SKM-1 (cell line): ENCODE measurements at regions not wholly inside any gene's neighbourhood (a gene's known extent, or its start where the extent isn't known, plus 50 kb on each side); places are given as distances from the start of the nearest gene placed in this dataset.

Experiments
- DNase-seq: peaks from one replicate; lab custom pipeline; 2025; ENCODE audit not compliant: unreplicated experiment; lab: John Stamatoyannopoulos, UW

DNA sequence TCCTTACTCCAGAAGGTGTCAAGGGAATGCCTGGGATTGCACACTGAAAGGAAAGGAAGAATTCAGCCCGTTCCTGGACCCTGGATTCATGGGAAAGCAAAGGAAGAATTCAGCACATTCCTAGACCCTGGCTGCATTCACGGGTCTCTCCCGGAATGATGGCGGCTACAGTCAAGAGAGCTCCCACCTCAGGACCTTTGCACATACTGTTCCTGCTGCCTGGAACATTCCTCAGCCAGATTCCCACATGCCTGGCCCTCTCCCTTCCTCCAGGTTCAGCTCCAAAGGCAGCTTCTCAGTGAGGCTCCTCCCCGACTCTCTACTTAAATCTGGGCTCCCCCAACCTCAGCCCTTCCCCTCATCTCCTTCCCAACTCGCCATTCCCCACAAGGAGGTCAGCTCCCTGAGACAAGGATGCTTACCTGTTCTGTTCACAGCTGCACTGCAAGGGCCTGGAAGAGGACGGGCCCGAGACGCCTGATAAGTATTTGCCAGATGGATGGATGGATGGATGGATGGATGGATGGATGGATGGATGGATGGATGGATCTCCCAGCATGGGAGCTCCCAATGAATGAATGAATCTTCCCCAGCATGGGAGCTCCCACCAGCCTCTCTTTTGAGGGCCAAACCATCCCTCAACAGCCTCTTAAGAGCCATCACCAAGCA lies 77.4 kb downstream of the NCOR2 start:
- DNase-seq = no peak

DNA sequence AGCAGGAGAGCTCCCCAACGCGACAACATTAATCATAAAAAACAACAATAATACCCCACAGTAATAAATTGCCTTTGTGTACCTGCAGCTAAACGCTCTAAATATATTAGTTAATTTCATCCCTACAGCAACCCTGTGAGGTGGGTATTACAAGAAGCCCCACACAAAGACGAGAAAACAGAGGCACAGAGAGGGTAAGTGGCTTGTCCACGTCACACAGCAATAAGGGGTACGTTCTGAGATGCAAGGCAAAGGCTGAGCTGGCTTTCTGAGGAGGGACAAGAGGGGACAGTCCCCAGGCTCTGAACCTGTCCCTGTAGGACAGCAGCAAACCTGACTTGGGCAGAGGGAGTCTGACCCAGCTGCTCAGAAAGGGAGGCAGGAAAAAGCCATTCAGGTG lies 78.2 kb downstream of the NCOR2 start:
- DNase-seq = no peak

DNA sequence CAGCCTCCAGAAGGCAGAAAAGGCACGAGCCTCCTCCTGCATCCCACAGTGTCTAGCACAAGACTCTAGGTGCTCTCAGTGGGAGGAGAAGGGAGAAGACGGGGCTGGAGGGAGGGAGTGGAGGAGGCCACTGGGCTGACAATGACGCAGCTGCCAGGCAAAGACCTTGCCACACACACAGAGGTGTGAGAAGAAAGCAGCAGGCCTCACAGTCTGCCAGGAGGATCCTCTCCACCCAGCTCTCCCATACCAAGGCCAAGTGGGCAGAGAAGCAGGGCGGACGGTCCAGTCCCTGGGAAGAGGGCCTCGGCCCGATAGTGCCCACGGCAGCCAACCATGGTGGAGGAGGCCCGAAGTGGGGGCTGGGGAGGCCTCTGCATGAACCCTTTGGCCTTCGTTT lies 78.9 kb downstream of the NCOR2 start:
- DNase-seq = no peak

DNA sequence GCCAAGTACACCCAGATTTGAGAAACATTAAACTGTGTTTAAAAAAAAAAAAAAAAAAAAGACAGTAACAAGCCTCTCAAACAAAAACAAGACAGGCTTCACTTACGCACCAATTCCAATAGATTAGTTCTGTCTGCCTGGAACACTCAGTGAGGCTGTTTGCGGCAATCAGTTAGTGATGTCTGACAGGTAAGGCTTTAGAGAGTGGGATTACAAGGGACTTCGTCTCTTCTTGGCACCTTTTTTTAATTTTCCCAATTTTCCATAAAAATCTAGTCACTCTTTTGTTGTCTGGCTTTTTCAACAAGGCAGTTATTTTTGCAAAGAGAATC lies 79.6 kb downstream of the NCOR2 start:
- DNase-seq = no peak

DNA sequence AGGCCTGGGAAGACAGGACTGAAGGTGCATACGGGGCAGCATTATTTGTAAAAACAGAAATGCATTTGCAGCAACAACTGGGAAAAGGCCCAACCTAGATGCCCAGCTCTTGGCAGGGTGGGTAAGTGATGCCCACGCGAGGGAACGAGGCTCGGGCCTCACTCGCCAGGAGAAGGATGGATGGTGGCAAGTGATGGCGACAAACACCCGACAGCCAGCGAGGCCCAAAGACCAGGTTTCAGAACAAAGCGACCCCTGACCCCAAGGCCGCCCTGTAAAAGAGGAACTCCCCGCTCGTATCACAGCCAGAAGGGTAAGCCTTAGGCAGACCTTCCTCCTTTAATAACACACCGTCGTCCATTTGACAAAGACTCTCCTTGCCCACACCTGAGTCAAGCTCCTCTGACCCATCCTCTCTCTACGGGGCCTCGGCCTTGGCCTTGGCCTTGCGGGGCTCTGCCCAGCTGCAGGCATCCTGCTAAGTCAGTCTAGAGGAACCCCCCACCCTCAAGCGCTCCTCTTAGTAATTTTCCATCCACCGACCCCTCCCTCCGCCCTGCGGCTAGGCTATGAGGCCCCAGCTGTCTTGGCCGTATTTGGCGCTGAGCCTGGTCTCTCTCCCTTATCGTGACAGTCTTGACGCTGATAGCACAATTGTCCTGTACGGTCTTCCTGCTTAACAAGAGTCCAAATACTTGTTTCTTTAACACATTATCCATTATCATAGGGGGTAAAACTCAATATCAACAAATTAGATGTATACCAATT lies 80.2 kb downstream of the NCOR2 start:
- DNase-seq = no peak

DNA sequence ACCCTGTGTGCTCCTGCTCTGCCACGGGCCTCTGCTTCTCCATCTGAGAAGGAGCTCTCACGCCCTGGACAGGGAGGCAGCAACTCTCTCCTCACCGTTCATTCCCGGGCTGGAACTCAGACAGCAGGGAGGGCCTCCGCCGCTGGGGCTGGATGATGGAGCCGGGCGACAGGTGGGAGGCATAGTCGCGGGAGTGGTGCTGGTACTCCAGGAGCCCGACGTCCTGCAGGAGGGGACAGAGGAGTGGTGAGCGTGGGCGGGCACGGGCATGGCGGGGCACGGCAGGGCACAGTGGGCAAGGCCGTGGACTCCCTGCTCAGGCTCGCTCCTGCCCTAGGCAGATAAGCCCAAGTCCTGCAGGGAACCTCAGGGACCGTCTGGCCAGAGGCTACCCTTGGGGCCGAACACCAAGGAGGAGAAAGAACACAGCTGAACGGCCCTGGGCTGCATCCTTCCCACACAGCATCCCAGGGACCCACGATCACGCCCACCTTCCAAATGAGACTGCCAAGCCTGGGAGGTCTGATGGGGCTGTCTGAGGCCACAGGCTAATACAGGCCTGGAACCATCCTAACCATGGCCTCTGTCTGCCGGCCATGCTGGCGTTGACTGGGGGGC lies 81.0 kb downstream of the NCOR2 start:
- DNase-seq = no peak

DNA sequence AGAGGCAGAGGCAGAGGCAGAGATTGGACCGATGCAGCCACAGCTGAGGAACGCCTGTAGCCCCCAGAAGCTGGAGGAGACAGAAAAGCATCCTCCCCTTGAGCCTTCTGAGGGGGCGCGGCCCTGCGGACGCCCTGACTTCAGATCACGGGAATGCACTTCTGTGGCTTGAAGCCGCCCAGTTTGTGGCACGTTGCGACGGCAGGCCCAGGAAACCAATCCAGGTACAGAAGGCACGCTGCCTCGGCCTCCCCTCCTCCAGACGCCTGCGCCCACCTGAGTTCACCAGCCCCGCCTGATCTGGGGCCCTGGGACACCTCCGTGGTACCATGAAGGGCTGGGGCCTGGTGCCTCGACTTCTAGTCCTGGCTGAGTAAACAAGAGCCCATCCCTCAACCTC lies 82.0 kb downstream of the NCOR2 start:
- no peak for DNase-seq

DNA sequence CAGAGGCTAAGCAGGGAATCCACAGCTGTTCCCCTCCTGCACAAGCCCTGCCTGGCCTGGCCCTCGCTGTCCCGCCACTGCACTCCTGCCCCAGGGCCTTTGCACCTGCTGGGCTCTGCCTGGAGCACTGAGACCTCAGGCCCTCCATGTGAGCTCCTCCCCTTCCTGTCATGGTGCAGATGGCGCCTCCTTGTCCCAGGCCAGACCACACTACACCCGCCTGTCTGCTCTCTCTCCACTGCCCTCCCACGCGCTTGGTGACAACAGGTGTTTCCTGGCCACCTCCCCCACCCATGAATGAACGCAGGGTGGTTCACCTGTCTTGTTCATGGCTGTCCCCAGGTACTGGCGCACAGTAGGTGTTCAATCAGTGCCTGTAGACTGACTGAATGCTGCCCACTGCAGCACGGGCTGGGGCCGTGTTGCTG lies 82.9 kb downstream of the NCOR2 start:
- no peak for DNase-seq

DNA sequence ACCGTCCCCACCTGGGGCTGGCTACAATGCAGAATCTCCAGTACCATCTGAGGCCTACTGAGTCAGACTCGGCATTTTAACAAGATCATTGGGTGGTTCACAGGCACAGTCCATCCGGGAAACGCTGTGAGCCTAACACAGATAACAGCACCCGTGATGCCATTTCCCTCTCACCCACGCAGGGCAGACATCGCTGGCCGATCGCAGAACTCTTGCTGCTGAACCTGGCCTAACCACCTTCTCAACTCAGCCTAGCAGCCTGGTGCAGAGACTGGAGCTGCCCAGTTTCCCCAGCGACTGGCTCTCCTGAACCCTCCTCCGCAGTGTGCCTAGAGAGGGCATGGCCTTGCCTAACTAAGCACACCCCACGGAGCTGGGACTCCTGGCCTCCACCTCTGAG lies 83.3 kb downstream of the NCOR2 start:
- DNase-seq = no peak

DNA sequence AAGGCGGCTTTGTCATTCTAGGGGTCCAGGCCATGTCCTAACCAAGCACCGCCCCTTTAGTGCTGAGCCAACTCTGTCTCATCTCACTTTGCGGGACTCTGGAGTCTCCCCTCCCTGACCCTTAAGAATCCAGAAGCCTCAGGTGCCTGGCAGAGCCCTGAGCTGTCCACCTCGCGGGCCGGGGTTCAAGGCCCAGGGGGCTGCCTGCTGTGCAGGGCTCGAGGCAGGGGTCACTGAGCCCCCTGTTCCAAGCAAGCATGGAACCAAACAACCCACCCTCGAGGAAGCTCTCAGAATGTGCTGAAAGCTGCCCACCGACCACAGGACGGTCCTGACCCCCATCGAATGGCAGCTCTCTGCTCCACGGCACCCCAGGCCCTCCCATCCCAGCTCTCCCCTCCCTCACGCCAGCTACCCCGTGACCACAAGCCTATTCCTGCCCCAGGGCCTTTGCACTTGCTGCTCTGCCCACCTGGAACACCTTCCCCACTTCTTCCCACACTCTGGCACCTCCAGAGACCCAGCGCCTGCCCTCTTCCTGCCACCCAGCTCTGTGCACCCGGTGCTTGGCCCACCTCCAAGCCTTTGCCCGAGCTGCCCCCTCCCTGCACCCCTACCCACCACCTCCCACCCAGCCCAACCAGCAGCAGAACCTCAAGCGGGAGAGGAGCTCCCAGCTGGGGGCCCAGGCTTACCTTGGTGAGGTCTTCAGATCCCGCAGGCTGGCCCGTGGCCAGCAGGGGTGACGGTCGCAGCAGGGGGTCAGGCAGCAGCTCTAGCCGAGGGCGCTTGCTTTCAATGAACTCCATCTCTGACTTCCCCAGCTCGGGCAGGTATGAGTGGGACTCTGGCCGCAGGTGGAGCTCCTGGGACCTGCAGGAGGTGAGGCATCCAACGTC lies 84.3 kb downstream of the NCOR2 start:
- DNase-seq = no peak

DNA sequence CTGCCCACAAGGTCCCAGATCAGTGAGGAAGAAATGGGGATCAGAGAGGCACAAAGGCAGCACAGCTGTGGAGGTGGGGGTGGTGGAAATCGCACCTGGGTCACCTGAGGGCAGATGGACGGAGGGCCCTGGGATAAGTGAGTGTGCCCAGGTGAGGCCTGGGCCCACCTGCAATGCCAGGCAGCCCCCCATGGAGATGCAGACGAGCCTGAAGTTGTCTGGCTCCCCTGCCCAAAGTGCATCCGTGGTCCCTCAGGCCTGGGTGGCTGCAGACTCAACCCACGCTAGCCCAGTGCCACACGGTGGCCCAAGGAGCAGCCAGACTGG lies 84.9 kb downstream of the NCOR2 start:
- no peak for DNase-seq

DNA sequence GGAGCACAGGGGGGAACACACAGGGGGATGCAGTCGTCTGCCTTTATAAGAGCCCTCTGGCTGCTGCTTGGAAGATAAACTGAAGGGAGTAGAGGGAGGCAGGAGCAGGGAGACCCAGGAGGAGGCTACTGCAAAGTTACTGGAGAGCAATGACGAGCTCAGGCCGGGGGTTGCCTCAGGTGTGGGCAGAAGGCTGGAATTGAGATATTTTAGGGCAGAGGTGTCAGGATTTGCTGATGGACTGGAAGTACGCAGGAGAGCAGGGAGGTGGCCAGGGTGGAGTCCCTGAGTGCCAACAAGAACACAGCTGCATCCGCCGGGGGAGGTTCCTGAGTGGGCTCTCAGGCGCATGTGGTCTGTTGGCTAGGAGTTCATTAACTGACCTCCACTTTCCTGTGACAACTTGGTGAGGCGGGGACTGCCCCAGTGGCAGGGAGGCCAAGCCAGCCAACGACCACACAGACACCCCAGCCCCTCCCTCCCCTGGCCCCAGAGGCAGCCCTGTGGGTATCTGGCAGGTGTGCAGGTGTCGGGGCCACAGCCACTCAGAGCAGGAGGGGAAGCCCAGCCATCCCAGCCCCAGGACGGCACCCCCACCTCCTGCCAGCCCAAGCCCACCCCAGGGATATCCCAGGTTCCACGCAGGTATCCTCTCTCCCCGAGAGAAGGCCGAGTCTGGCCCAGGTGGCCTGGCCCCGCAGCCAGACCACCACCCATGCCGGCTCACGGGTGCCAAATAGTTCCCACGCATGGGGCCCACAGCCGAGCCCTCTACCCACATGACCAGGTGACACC lies 85.4 kb downstream of the NCOR2 start:
- DNase-seq = no peak

DNA sequence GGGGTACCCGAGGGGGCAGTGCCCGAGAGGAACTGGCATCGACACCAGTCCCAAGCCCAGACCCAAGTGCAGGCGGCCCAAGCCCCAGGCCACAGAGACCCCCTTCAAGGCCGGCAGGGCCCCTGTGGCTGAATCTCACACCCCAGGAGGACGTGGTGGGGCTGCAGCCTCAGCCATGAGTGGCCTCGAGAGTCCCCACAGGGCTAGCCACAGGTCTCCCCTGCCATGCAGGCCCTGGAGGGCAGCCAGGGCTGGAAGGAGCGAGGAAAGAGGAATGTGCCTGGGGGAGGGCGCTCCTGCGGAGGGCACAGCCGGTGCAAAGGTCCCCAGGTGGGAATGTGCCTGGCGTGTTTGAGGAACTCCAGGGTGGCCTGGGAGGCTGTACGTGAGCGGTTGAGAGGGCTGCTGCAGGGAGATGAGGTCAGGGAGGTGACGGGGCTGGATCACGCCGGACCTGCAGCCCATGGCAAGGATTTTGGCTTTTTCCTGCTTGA lies 86.1 kb downstream of the NCOR2 start:
- DNase-seq = no peak

DNA sequence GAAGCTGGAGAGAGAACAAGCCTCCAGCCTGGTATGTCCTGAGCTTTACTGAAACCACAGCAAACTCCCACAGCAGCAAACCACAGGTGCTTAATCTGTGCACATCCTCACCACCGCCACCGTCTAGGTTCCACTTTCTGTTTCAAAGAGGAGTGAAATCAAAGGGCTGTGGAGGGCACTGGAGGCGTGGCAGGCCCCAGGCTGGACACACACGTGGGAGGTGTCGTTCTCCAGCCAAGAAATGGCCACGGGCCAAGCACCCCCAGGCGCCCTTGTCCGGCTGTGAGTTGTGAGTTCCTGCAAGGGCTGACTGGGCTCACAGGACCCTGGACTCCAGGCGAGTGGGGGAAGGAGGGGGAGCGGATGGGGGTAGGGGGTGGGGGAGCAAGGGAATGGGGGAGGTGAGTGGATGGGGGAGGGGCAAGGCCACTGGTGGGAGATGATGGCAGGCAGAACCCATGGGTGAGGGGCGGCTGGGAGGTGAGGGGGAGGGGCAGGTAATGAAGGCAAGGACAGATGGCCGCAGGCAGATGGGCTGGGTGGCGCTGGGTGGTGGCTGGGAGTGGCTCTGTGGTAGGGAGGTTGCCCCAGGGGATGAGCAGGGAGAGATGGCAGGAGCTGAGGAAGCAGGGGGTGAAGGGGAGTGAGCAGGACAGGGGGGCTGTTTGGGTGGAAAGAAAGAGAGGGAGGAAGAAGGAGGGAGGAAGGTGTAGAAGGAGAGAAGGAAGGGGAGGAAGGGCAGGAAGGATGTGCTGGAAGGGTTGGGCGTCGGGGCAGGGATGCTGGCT lies 86.7 kb downstream of the NCOR2 start:
- DNase-seq = no peak

DNA sequence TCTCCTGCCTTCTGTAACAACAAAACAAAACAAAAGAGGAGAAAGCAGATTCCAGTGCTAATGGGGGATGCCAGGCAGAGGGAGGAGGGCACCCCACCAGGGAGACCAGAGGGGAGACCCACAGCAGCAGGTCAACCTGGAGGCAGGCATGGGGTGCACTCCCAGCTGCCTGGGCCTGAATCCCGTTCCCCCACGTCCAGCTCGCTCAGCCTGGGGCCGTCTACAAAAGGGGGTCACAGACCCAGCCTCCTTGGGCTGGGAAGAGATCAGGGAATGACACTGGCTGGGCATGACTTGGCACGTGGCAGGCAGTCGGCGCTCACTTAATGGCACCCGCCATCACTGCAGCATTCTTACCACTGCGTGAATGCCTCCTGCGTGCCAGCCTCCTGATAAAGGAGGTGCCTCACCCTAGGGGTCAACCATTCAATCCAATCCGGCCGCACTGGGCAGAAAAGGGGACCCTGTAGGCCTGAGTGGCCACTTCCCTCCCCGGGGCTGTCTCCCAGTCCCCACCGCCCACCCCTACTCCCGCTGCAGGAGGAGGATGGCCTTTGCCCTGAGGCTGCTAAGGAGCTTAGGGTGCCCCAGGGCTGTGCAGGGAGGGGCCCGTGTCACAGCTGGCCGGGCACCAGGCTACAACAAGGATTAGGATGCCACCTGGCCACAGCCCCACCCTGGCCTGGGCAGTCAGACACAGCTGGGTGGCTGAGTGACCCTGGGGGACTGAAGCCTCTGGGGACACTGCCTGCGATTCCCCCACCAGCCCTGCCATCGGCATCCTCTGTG lies 87.5 kb downstream of the NCOR2 start:
- DNase-seq = no peak

DNA sequence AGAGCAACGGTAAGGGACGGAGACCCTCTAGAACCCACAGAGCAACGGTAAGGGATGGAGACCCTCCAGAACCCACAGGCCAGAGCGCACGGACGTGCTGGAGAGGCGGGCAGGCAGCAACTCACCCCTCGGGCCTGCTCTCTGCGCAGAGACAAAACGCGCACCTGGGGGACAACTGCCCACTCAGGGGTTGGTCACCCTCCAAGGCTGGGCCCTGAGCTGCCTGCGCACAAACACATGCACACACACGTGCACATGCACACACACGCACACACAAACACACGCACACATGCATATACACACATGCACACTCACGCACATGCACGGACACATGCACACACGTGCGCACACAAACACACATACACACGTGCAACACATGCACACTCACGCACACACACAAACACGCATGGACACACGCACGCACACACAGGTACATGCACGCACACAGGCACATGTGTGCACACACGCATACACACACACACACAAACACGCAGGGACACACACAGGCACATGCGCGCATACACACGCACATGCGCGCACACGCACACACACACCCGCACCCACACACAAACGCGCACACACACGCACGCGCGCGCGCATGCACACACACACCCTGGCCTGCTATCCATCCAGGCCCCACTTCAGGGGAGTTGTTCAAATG lies 88.3 kb downstream of the NCOR2 start:
- no peak for DNase-seq

DNA sequence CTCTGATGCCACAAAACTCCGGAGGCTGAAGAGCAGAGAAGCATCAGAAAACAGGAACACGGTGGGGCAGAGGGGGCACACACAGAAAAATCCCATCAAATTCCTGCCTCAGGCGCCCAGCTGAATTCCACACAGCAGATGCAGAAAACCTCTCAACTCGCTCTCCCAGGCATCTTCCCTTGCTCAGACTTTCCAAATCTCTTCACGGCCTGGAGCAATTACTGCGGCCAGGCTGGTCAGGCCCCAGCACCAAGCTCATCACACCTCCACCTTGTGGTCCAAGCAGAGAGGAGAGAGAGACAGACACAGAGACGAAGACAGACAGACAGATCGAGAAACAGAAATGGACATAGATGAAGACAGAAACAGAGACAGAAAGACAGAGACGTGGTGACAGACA lies 89.0 kb downstream of the NCOR2 start:
- no peak for DNase-seq

DNA sequence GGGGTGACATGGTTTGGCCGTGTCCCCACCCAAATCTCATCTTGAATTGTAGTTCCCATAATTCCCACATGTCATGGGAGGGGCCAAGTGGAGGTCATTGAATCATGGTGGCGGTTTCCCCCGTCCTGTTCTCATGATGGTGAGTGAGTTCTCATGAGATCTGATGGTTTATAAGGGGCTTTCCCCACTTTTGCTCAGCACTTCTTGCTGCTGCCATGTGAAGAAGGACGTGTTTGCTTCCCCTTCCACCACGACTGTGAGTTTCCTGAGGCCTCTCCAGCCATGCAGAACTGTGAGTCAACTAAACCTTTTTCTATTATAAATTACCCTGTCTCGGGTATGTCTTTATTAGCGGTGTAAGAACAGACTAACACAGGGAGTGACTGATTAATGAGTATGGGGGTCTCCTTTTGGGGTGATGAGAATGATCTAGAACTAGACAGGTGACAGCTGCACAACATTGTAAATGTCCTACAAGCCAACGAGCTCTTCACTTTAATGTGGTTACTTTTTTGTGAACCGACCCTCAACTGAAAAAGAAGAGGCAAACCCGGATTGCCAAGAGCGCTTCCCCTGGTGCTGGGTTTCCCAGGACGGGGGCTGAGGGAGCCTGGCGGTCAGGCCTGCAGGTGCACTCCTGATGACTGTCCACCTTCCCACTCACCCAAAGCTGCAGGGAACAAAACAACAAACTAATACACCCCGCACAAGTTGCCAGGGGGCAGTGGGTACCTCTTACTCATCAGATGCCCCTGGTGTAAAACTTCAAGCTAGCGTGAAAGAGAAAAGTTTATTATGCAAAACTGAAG lies 90.1 kb downstream of the NCOR2 start:
- no peak for DNase-seq
